Peyer's patch (tissue), 4 donors: ENCODE measurements at regions not wholly inside any gene's neighbourhood (a gene's known extent, or its start where the extent isn't known, plus 50 kb on each side); places are given as distances from the start of the nearest gene placed in this dataset.

Experiments
- DNase-seq, 3 donors: peaks; one replicate each; pipeline ENCODE4 v3.0.0-alpha.2; 2017 to 2019
- H3K27ac ChIP-seq, 4 donors: fragments of 200-600 bp; sonication (generic); one replicate each; pipeline ENCODE4 v1.5.1; 2016 to 2019
- H3K27me3 ChIP-seq, 2 donors: fragments of 200-600 bp; sonication (generic); one replicate each; pipeline ENCODE4 v1.5.1; 2019
- H3K36me3 ChIP-seq, 3 donors: fragments of 200-600 bp; sonication (generic); one replicate each; pipeline ENCODE4 v1.5.1; 2016 to 2019
- H3K4me1 ChIP-seq, 4 donors: fragments of 200-600 bp; sonication (generic); one replicate each; pipeline ENCODE4 v1.5.1; 2016 to 2019
- H3K4me3 ChIP-seq, 4 donors: fragments of 200-600 bp; sonication (generic); 1 replicate in 3 of 4; 2 replicates in 1 of 4; pipeline ENCODE4 v1.5.1; 2016 to 2019; ENCODE audit warnings: mild to moderate bottlenecking in 1 of 4
- H3K9me3 ChIP-seq, 4 donors: fragments of 200-600 bp; sonication (generic); one replicate each; pipeline ENCODE4 v1.5.1; 2016 to 2019; ENCODE audit warnings: mild to moderate bottlenecking in 1 of 4
- CTCF ChIP-seq, 6 experiments: fragments of 450-650 bp in 4 of 6; fragments of 200-600 bp in 2 of 6; sonication (generic) in 1 of 6; IDR thresholded peaks; one replicate each; pipeline ENCODE4 v1.5.1; 2017 to 2019; ENCODE audit warnings: antibody characterized with exemption in 6 of 6, mild to moderate bottlenecking in 3 of 6, moderate library complexity in 1 of 6
- POLR2A ChIP-seq, 2 donors: fragments of 450-650 bp; IDR thresholded peaks; one replicate each; pipeline ENCODE4 v1.5.1; 2017; ENCODE audit warnings: antibody characterized with exemption in 2 of 2, mild to moderate bottlenecking in 2 of 2, moderate library complexity in 2 of 2

DNA sequence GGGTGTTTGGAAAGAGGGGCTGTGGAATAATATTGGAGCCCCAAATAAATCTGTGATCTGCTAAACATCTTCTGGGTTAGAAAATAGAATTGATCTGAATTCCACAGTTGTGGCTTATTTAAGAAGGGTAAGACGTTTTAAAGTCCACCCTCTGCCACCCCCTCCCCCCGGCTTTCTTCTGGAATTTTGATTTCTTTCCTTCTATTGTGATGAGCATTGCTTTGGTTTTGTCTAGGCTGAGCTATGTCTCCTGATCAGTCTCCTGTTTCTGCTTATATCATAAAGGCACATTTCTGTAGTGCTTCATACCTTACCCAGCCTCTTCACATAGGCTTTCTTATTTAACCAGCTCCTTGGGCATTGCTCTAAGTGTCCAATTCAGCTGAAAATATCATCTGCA, 77.3 kb upstream of the SLC38A2 start:
- no peak for DNase-seq
- H3K27ac ChIP-seq: no peak overlapping the region

DNA sequence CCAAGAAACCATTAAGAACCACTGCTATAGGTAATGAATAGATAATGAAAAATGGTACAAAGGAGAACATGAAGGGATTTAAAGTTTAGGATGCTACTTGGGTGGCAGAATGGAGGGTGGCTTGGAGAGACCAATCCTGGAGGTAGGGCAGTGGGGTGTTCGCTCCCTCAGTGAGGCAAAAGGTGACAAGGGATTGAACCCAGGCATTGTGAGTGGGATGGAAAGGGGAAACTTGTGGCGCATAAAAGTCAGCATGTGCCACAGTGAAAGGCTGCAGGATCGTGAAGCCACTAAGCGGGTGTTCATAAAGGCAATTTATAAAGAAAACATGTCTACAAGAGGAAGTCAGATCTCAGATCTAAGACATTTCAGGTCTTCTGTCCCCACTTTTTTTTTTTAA, 76.7 kb upstream of the SLC38A2 start:
- TF ChIP-seq POLR2A (IDR thresholded peaks at IDR 0.05) (no peak), CTCF (IDR thresholded peaks at IDR 0.05) (no peak)
- H3K9me3 ChIP-seq: no peaks in the 10 kb centered on the region
- no peak for DNase-seq
- no peaks in the 10 kb centered on the region for H3K36me3 ChIP-seq
- no peaks in the 10 kb centered on the region for H3K27me3 ChIP-seq
- no peak overlapping the region for H3K4me3 ChIP-seq
- H3K27ac ChIP-seq: no peak overlapping the region
- peaks cover 0 to 10% (median 0%) of the 10 kb centered on the region in 4 donors for H3K4me1 ChIP-seq

More for the DNA sequence above, 77.3 kb upstream of the SLC38A2 start:
- H3K4me3 ChIP-seq: no peak overlapping the region
- no peaks in the 10 kb centered on the region for H3K9me3 ChIP-seq
- H3K27me3 ChIP-seq: no peaks in the 10 kb centered on the region
- H3K4me1 ChIP-seq: peaks cover 0 to 10% (median 0%) of the 10 kb centered on the region in 4 donors
- H3K36me3 ChIP-seq: no peaks in the 10 kb centered on the region
- TF ChIP-seq CTCF (IDR thresholded peaks at IDR 0.05) (no peak), POLR2A (IDR thresholded peaks at IDR 0.05) (no peak)

- TF ChIP-seq POLR2A (IDR thresholded peaks at IDR 0.05) (no peak), CTCF (IDR thresholded peaks at IDR 0.05) (no peak)
- H3K9me3 ChIP-seq: no peaks in the 10 kb centered on the region
- H3K27ac ChIP-seq: no peak overlapping the region
- no peak overlapping the region for H3K4me3 ChIP-seq
- no peak for DNase-seq
- no peaks in the 10 kb centered on the region for H3K36me3 ChIP-seq
- peaks cover 0 to 10% (median 0%) of the 10 kb centered on the region in 4 donors for H3K4me1 ChIP-seq
- no peaks in the 10 kb centered on the region for H3K27me3 ChIP-seq
Observed at GRCh38 chr12:46446645-46447044, 74.1 kb upstream of the SLC38A2 start.

DNA sequence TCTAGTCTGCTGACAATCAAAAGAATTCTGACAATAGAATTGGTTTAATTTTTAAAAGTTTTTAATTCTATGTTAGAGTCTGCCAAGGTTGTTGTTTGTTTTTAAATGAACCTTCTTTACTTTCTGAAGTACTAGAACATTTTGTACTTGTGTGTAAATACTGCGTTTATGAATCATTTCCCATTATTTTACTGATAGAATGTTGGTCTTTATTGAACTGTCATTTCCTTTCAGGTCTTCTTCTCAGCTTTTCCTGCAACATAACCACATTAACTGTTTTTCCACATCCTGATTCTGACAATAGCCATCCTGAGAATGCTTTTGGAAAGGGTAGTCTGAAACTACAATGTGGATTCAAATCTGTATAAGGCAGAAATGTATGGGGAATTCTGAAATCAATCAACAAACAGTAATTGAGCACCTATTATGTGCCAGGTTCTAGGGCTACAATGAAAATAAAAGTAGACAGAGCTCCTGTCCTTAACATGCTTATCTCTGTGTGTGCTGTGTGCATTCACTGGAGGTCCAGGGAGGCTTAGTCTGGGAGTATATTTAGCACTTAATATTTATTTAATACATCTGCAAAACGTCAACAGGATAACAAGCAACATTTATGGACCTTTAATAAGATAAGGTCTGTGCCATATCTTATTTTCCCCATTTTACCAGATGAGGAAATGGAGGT, 73.1 kb upstream of the SLC38A2 start:
- Histone ChIP-seq H3K9me3 (no peaks in the 10 kb centered on the region), H3K4me1 (peaks cover 0 to 8% (median 0%) of the 10 kb centered on the region in 4 donors), H3K27ac (no peak overlapping the region), H3K36me3 (no peaks in the 10 kb centered on the region), H3K4me3 (no peak overlapping the region), H3K27me3 (no peaks in the 10 kb centered on the region)
- no peak for DNase-seq
- TF ChIP-seq CTCF (IDR thresholded peaks at IDR 0.05): no peak
- no peak for TF ChIP-seq POLR2A (IDR thresholded peaks at IDR 0.05)

DNA sequence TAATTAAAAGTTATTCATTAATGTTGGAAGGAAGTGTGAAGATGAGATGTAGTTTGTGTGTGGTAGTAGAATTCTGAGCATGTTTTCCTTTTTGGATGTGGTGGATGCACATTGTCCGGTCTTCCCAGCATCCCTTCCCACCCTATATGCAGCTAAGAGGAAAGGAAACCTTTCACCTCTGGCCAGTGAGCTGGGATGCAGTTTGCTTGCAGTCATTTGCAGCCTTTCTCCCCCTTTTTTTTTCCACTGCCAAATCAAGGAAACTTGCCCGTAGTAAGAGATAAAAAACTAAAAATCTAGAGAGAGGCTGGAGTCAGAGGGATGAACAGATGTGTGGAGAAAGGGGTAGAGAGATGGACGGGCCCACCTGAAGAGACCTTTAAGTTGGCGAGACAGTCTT, 72.5 kb upstream of the SLC38A2 start:
- H3K4me1 ChIP-seq: peaks cover 0 to 2% (median 0%) of the 10 kb centered on the region in 4 donors
- no peaks in the 10 kb centered on the region for H3K27me3 ChIP-seq
- DNase-seq: no peak
- H3K27ac ChIP-seq: no peak overlapping the region
- H3K36me3 ChIP-seq: no peaks in the 10 kb centered on the region
- H3K9me3 ChIP-seq: no peaks in the 10 kb centered on the region
- H3K4me3 ChIP-seq: no peak overlapping the region
- TF ChIP-seq POLR2A (IDR thresholded peaks at IDR 0.05) (no peak), CTCF (IDR thresholded peaks at IDR 0.05) (no peak)
